ENCODE measurements at regions not wholly inside any gene's neighbourhood (a gene's known extent, or its start where the extent isn't known, plus 50 kb on each side); places are given as distances from the start of the nearest gene placed in this dataset.
A peak's percentile ranks its signal among the peaks of the same experiment; 100 is the strongest.

DNA sequence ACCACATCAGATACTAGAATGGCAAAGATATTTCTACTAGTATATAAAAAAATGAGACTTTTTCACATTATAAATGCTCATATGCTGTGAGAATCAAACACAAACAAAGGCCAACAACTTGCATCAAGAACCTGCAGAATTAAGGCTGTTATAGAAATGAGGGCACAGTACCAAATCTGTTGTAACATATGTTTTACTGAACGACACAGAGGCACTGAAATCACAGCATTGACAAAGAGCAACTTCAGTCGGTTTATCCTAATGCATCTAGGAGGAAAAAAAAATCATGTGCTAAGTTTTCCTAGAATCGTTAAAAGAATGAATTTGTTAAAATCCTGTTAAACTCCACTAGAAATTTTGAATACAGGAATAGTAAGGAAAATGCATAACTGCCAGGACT lies 617.4 kb upstream of the NETO1 start:
- DNase-seq = no peak
- Histone ChIP-seq H3K27ac (replicated peaks) (no peak overlapping the region), H3K36me3 (no peaks in the 10 kb centered on the region), H3K4me1 (no peaks in the 10 kb centered on the region), H3K4me3 (no peak overlapping the region), H3K27me3 (ENCODE audit: low read depth) (no peaks in the 10 kb centered on the region), H3K9me3 (replicated peaks) (no peaks in the 10 kb centered on the region)
- intact Hi-C loops (cut with micrococcal nuclease) = no loop called here
- TF ChIP-seq, protein P1, sequence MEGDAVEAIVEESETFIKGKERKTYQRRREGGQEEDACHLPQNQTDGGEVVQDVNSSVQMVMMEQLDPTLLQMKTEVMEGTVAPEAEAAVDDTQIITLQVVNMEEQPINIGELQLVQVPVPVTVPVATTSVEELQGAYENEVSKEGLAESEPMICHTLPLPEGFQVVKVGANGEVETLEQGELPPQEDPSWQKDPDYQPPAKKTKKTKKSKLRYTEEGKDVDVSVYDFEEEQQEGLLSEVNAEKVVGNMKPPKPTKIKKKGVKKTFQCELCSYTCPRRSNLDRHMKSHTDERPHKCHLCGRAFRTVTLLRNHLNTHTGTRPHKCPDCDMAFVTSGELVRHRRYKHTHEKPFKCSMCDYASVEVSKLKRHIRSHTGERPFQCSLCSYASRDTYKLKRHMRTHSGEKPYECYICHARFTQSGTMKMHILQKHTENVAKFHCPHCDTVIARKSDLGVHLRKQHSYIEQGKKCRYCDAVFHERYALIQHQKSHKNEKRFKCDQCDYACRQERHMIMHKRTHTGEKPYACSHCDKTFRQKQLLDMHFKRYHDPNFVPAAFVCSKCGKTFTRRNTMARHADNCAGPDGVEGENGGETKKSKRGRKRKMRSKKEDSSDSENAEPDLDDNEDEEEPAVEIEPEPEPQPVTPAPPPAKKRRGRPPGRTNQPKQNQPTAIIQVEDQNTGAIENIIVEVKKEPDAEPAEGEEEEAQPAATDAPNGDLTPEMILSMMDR (IDR thresholded peaks at IDR 0.05; ENCODE audit: borderline replicate concordance) = no peak

DNA sequence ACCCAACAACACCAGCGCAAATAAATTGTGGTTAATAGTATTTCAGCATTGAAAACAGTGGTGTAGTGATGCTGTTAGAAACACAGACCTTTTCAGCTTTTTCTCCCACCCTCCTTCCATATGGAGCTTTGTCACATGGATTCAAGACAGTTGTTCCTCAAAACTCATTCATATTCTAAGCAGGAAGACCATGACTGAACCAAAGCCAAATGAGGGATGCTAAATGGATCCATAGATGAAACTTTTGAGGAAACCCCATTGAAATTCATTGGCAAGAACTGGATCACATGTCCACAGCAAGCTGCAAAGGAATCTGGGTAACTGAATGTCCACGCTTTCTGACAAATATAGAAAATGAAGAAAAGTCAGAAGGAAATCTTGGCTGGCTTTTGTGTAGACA lies 615.1 kb upstream of the NETO1 start:
- Histone ChIP-seq H3K4me1 (no peaks in the 10 kb centered on the region), H3K9me3 (replicated peaks) (no peaks in the 10 kb centered on the region), H3K36me3 (no peaks in the 10 kb centered on the region), H3K4me3 (no peak overlapping the region), H3K27ac (replicated peaks) (no peak overlapping the region), H3K27me3 (ENCODE audit: low read depth) (no peaks in the 10 kb centered on the region)
- intact Hi-C loops (cut with micrococcal nuclease) = no loop called here
- DNase-seq = no peak
- TF ChIP-seq, protein P1 (IDR thresholded peaks at IDR 0.05; ENCODE audit: borderline replicate concordance) = no peak

DNA sequence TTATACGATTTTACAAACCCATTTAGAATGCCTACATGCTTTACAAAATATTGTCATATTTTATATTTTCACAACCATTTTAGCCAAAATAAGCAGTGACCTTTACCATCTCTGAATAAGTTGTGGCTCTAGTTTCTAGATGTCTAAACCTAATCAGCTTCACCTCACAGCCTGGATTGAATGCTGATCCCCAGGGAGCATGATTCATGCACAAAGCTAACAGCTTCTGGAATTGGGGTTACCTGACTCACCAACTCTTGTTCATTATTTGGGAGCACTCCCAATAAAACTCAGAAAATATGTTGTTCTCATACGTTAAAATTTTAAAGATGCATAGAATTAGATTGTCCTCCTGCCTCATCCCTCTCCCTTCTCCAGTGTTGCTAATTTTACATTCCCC lies 611.7 kb upstream of the NETO1 start:
- Histone ChIP-seq H3K4me1 (no peaks in the 10 kb centered on the region), H3K27me3 (ENCODE audit: low read depth) (no peaks in the 10 kb centered on the region), H3K4me3 (no peak overlapping the region), H3K9me3 (replicated peaks) (no peaks in the 10 kb centered on the region), H3K27ac (replicated peaks) (no peak overlapping the region), H3K36me3 (no peaks in the 10 kb centered on the region)
- intact Hi-C loops (cut with micrococcal nuclease) = no loop called here
- DNase-seq = no peak
- TF ChIP-seq, protein P1 (IDR thresholded peaks at IDR 0.05; ENCODE audit: borderline replicate concordance) = no peak

DNA sequence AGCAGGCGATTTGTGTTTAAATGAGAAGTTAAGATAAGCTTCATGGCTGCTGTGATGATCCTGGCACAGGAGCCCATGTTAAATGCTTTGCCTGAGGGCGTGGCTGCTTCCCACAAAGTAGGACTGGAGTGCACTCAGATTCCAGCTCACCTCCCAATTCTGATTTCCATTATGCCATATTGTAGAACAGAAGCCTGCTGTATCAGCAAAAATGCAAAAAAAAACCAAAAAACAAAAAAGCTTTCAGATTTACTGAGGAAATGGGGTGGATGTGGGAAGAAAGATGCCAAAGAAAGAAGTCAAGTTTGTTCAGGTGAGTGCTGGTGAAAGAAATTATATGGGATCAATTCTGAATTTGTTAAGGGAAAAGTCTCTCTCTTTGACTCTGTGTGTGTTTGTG lies 610.4 kb upstream of the NETO1 start:
- intact Hi-C loops (cut with micrococcal nuclease) = no loop called here

DNA sequence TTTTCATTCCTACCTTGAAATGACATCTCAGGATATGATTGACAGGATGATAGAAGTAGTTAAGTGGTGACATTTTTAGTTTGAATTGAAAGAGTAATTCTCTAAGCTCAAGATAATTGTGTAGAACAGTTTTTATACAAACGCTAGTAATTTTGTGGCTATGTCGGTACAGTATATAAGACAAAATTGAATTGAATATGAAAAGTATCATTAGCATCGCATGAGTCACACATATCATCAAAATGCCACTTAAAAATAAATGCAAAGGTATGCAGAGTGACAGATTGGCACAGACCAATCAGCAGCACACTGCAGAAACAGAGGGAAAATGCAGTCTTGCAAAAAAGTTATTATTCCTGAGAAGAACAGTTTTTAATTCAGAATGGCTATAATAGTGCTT lies 608.2 kb upstream of the NETO1 start:
- H3K27ac ChIP-seq (replicated peaks) = no peak overlapping the region
- no peaks in the 10 kb centered on the region for H3K36me3 ChIP-seq
- H3K4me1 ChIP-seq = no peaks in the 10 kb centered on the region
- DNase-seq = no peak
- TF ChIP-seq, protein P1 (IDR thresholded peaks at IDR 0.05; ENCODE audit: borderline replicate concordance) = no peak
- no peak overlapping the region for H3K4me3 ChIP-seq
- intact Hi-C loops (cut with micrococcal nuclease) = no loop called here
- peaks cover 6% of the 10 kb centered on the region for H3K9me3 ChIP-seq (replicated peaks)
- no peaks in the 10 kb centered on the region for H3K27me3 ChIP-seq (ENCODE audit: low read depth)

More for the DNA sequence above, 610.4 kb upstream of the NETO1 start:
- H3K4me1 ChIP-seq = no peaks in the 10 kb centered on the region
- DNase-seq = no peak
- H3K4me3 ChIP-seq = no peak overlapping the region
- TF ChIP-seq, protein P1 (IDR thresholded peaks at IDR 0.05; ENCODE audit: borderline replicate concordance) = no peak
- H3K27me3 ChIP-seq (ENCODE audit: low read depth) = no peaks in the 10 kb centered on the region
- peaks cover 1% of the 10 kb centered on the region for H3K9me3 ChIP-seq (replicated peaks)
- no peaks in the 10 kb centered on the region for H3K36me3 ChIP-seq
- no peak overlapping the region for H3K27ac ChIP-seq (replicated peaks)

DNA sequence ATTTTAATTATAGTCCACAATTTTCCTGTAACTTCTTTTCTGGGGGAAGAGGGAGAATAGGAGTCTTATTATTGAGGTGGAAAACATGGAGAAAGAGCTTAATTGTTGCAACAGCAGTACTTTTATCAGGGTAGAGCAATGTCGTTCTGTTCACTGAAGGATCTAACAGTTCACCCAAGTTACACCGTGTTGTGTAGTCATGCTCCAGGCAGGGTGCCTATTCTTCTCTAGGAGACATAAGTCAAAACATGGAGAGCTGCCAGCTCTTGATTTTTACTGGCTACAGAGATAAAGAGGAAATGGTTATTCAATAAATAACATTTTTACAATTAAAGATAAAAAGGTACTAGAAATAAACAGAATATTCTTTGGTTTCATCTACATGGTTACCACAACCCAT lies 594.3 kb upstream of the NETO1 start:
- DNase-seq = no peak
- Histone ChIP-seq H3K4me1 (peaks cover 15% of the 10 kb centered on the region), H3K36me3 (no peaks in the 10 kb centered on the region), H3K27me3 (ENCODE audit: low read depth) (no peaks in the 10 kb centered on the region), H3K27ac (replicated peaks) (peak overlapping the region; percentile 41), H3K9me3 (replicated peaks) (no peaks in the 10 kb centered on the region), H3K4me3 (no peak overlapping the region)
- TF ChIP-seq, protein P1 (IDR thresholded peaks at IDR 0.05; ENCODE audit: borderline replicate concordance) = no peak
- intact Hi-C loops (cut with micrococcal nuclease) = no loop called here

Measured in left ventricle myocardium inferior (tissue), 1 donor.